IMR-90 (cell line): ENCODE measurements at regions not wholly inside any gene's neighbourhood (a gene's known extent, or its start where the extent isn't known, plus 50 kb on each side); places are given as distances from the start of the nearest gene placed in this dataset.

ENCODE experiments used
- ATAC-seq: fragments of 200-7000 bp; cut with Tn5 transposase; 2 replicates; pipeline ENCODE4 v1.9.1; 2020; ENCODE audit warnings: low read depth, mild to moderate bottlenecking, moderate library complexity
- BruUV-seq: library from RNA; stranded (reverse); fragments of 400-500 nt; replicated peaks from 2 replicates; lab custom pipeline; 2021; lab: Mats Ljungman, UMichigan
- CTCF ChIA-PET: fragments of 300-600 bp; formaldehyde crosslinking; extraction: SDS; loops from one replicate; lab custom pipeline; 2021; ENCODE audit warnings: antibody characterized with exemption; lab: Yijun Ruan, JAX
- POLR2A ChIA-PET: fragments of 300-600 bp; sonication (Branson Sonifier 250); formaldehyde crosslinking; loops from one replicate; lab custom pipeline; 2022; ENCODE audit warnings: antibody characterized with exemption; ENCODE audit not compliant: unreplicated experiment; lab: Charles Lee
- DNase-seq: peaks from one replicate; pipeline ENCODE4 v3.0.0; 2013
- H2AFZ ChIP-seq: replicated peaks from 2 replicates; pipeline ENCODE3; 2013; ENCODE audit warnings: low read length, mild to moderate bottlenecking; ENCODE audit not compliant: poor library complexity
- H2AK5ac ChIP-seq: 2 replicates; pipeline ENCODE4 v1.6.1; 2013; ENCODE audit warnings: low read depth, low read length, inconsistent platforms
- H2AK9ac ChIP-seq: replicated peaks from 2 replicates; pipeline ENCODE3; 2013; ENCODE audit warnings: mild to moderate bottlenecking, low read depth, low read length, moderate library complexity; ENCODE audit not compliant: poor library complexity
- H2BK120ac ChIP-seq: 2 replicates; pipeline ENCODE4 v1.6.1; 2013; ENCODE audit warnings: low read depth, low read length, inconsistent platforms
- H2BK15ac ChIP-seq: 3 replicates; pipeline ENCODE4 v1.6.1; 2013; ENCODE audit warnings: low read depth, low read length, inconsistent platforms
- H2BK20ac ChIP-seq: 2 replicates; pipeline ENCODE4 v1.6.1; 2013; ENCODE audit warnings: low read depth, mild to moderate bottlenecking, inconsistent platforms, low read length, moderate library complexity
- H2BK5ac ChIP-seq: 2 replicates; pipeline ENCODE4 v1.6.1; 2013; ENCODE audit warnings: mild to moderate bottlenecking, low read depth, low read length, inconsistent platforms; ENCODE audit not compliant: poor library complexity, severe bottlenecking
- H3K14ac ChIP-seq: replicated peaks from 2 replicates; pipeline ENCODE4 v1.6.1; 2013; ENCODE audit warnings: low read depth, low read length, inconsistent platforms
- H3K18ac ChIP-seq: 2 replicates; pipeline ENCODE4 v1.6.1; 2013; ENCODE audit warnings: low read depth, low read length, control low read depth
- H3K23ac ChIP-seq: 2 replicates; pipeline ENCODE4 v1.6.1; 2013; ENCODE audit warnings: low read depth, low read length, inconsistent platforms
- H3K27ac ChIP-seq: 2 replicates; pipeline ENCODE4 v1.5.1; 2013; ENCODE audit warnings: mild to moderate bottlenecking, control low read depth, low read length; ENCODE audit not compliant: insufficient read depth
- H3K27me3 ChIP-seq: 2 replicates; pipeline ENCODE4 v1.6.1; 2013; ENCODE audit warnings: low read length; ENCODE audit not compliant: control insufficient read depth, insufficient read depth
- H3K36me3 ChIP-seq: 2 replicates; pipeline ENCODE4 v1.6.1; 2013; ENCODE audit warnings: low read length, mixed read lengths; ENCODE audit not compliant: control insufficient read depth, insufficient read depth
- H3K4ac ChIP-seq: 2 replicates; pipeline ENCODE4 v1.6.1; 2013; ENCODE audit warnings: low read depth, low read length, inconsistent platforms
- H3K4me1 ChIP-seq: 2 replicates; pipeline ENCODE4 v1.6.1; 2013; ENCODE audit warnings: low read length, mixed read lengths; ENCODE audit not compliant: control insufficient read depth, insufficient read depth
- H3K4me2 ChIP-seq: 2 replicates; pipeline ENCODE4 v1.6.1; 2013; ENCODE audit warnings: low read depth, mild to moderate bottlenecking, control low read depth, low read length, moderate library complexity
- H3K4me3 ChIP-seq: 2 replicates; pipeline ENCODE4 v1.5.1; 2013; ENCODE audit warnings: low read depth, mild to moderate bottlenecking, control low read depth, low read length, moderate library complexity; ENCODE audit not compliant: insufficient read depth
- H3K56ac ChIP-seq: 2 replicates; pipeline ENCODE4 v1.6.1; 2013; ENCODE audit warnings: low read length, inconsistent platforms; ENCODE audit not compliant: insufficient read depth; ENCODE audit errors: extremely low read depth
- H3K79me1 ChIP-seq, 2 experiments: 2 replicates each; pipeline ENCODE4 v1.6.1; 2013; ENCODE audit warnings: low read length in 2 of 2, inconsistent platforms in 1 of 2, low read depth in 1 of 2
- H3K9ac ChIP-seq: 2 replicates; pipeline ENCODE4 v1.6.1; 2013; ENCODE audit warnings: low read depth, low read length, control low read depth
- H3K9me1 ChIP-seq: 2 replicates; pipeline ENCODE4 v1.6.1; 2013; ENCODE audit warnings: low read length, inconsistent platforms; ENCODE audit not compliant: insufficient read depth
- H3K9me3 ChIP-seq: 2 replicates; pipeline ENCODE4 v1.6.1; 2013; ENCODE audit warnings: low read length; ENCODE audit not compliant: control insufficient read depth, insufficient read depth
- H4K20me1 ChIP-seq: 2 replicates; pipeline ENCODE4 v1.6.1; 2013; ENCODE audit warnings: low read length, inconsistent platforms; ENCODE audit not compliant: insufficient read depth
- H4K5ac ChIP-seq: 2 replicates; pipeline ENCODE4 v1.6.1; 2013; ENCODE audit warnings: mild to moderate bottlenecking, low read depth, low read length, control low read depth
- H4K8ac ChIP-seq, 2 experiments: 2 replicates each; pipeline ENCODE4 v1.6.1; 2013; ENCODE audit warnings: low read depth in 2 of 2, low read length in 2 of 2, control low read depth in 1 of 2, inconsistent platforms in 1 of 2
- H4K91ac ChIP-seq: 2 replicates; pipeline ENCODE4 v1.6.1; 2013; ENCODE audit warnings: low read depth, low read length, inconsistent platforms; ENCODE audit not compliant: insufficient read depth
- BHLHE40 ChIP-seq: fragments of 150-350 bp; IDR thresholded peaks from 2 replicates; pipeline ENCODE4 v1.6.1; 2016; ENCODE audit warnings: mild to moderate bottlenecking, low read depth, low read length
- FOS ChIP-seq: fragments of 150-350 bp; IDR thresholded peaks from 2 replicates; pipeline ENCODE4 v1.6.1; 2016; ENCODE audit warnings: low read depth, low read length
- WGBS, 2 experiments: methylation state at CpG; one replicate each; pipeline versions ENCODE4 v1.1.5 to v1.1.7; 2013; ENCODE audit warnings: missing lambda C conversion rate in 2 of 2; ENCODE audit not compliant: insufficient read length in 1 of 2; ENCODE audit errors: extremely low coverage in 2 of 2; 5-methylcytosine and 5-hydroxymethylcytosine counted together
- dilution Hi-C: fragments of 300-500 bp; cut with HindIII; formaldehyde crosslinking; loops from one replicate; pipeline ENCODE4 v1.14.3; 2018; ENCODE audit warnings: low sequenced_read_pairs; ENCODE audit not compliant: unreplicated experiment
- in situ Hi-C: fragments of 300-500 bp; cut with MboI; formaldehyde crosslinking; loops from 3 replicates; pipeline ENCODE4 v1.14.3; 2019; ENCODE audit warnings: low sequenced_read_pairs, inconsistent platforms, mixed read lengths
- intact Hi-C: fragments of 100-400 bp; cut with micrococcal nuclease; formaldehyde crosslinking; loops from 2 replicates; pipeline ENCODE4 v1.10.0; 2022
- TF ChIP-seq, protein P1 (sequence below): fragments of 150-350 bp; IDR thresholded peaks from 2 replicates; pipeline ENCODE4 v1.6.1; 2017; ENCODE audit warnings: mild to moderate bottlenecking, antibody characterized with exemption, low read length, low read depth

DNA sequence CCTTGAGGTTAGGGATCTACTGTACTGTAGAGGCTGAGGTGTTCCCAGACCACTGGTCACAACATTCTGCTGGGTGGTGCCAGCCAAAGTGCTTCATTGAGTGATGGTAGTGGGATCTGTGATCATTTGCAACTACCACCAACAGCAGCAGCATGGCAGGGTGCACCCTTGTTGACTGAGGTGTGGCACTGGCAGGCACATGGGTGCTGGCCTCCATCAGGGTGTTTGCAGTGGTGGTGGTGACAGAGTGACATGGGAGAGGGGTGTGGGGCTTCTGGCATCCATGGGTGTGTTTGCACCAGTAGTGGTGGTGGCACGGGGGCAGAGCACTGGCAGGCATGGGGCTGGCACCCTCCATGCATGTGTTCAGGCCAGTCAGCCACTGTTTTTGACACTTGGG is 183.7 kb upstream of the LYPLAL1 start:
- in situ Hi-C loops = no loop called here
- Histone ChIP-seq H3K4ac (no peak overlapping the region), H3K9ac (no peak overlapping the region), H4K5ac (no peak overlapping the region), H3K4me3 (no peak overlapping the region), H4K8ac (no peak overlapping the region), H2AFZ (peak overlapping the region; percentile 18), H2BK5ac (no peak overlapping the region), H3K4me1 (no peaks in the 10 kb centered on the region), H3K27me3 (no peaks in the 10 kb centered on the region), H3K27ac (no peak overlapping the region), H3K14ac (no peak overlapping the region), H3K56ac (no peak overlapping the region), H2BK15ac (no peak overlapping the region), H3K9me1 (peaks cover 4% of the 10 kb centered on the region; the same call in 1 of the 2 replicates), H4K20me1 (no peaks in the 10 kb centered on the region), H3K23ac (no peak overlapping the region), H3K18ac (no peak overlapping the region), H3K79me1 (no peaks in the 10 kb centered on the region), H3K36me3 (no peaks in the 10 kb centered on the region), H2AK9ac (no peak overlapping the region), H2AK5ac (no peak overlapping the region), H2BK120ac (no peak overlapping the region), H3K9me3 (no peaks in the 10 kb centered on the region; the same call in 1 of the 2 replicates), H2BK20ac (no peak overlapping the region), H3K4me2 (no peak overlapping the region), H4K91ac (no peak overlapping the region)
- TF ChIP-seq FOS (no peak), BHLHE40 (no peak)
- TF ChIP-seq, protein P1, sequence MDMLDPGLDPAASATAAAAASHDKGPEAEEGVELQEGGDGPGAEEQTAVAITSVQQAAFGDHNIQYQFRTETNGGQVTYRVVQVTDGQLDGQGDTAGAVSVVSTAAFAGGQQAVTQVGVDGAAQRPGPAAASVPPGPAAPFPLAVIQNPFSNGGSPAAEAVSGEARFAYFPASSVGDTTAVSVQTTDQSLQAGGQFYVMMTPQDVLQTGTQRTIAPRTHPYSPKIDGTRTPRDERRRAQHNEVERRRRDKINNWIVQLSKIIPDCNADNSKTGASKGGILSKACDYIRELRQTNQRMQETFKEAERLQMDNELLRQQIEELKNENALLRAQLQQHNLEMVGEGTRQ = no peak
- WGBS, 2 experiments = no CpG with 5 or more reads among the region's 1 CpG
- no peak for DNase-seq
- BruUV-seq = no TSS peak
- ChIA-PET CTCF (no interaction called here), POLR2A (no interaction called here)
- ATAC-seq = no peak
- dilution Hi-C loops = no loop called here
- intact Hi-C loops = no loop called here
